NCI-H748 treated with DMSO at 0.1 percent for 48 hours (cell line): ENCODE measurements at regions not wholly inside any gene's neighbourhood (a gene's known extent, or its start where the extent isn't known, plus 50 kb on each side); places are given as distances from the start of the nearest gene placed in this dataset.

ENCODE experiments used
- DNase-seq: peaks from one replicate; lab custom pipeline; 2025; lab: John Stamatoyannopoulos, UW

GRCh38 chr18:76771192-76771799 is 51.1 kb upstream of the ZNF236 start:
- no peak for DNase-seq

GRCh38 chr18:76767954-76768353 is 54.4 kb upstream of the ZNF236 start:
- no peak for DNase-seq

- DNase-seq: no peak
Observed at GRCh38 chr18:76766429-76766828, 55.9 kb upstream of the ZNF236 start.

- DNase-seq: no peak
Observed at GRCh38 chr18:76765649-76766048, 56.7 kb upstream of the ZNF236 start.

- DNase-seq: no peak
Observed at GRCh38 chr18:76764291-76764901, 58.0 kb upstream of the ZNF236 start.

GRCh38 chr18:76759056-76759455 is 63.3 kb upstream of the ZNF236 start:
- no peak for DNase-seq

- no peak for DNase-seq
Observed at GRCh38 chr18:76757925-76758324, 64.4 kb upstream of the ZNF236 start.

- no peak for DNase-seq
Observed at GRCh38 chr18:76757335-76757734, 65.0 kb upstream of the ZNF236 start.

GRCh38 chr18:76756531-76757253 is 65.7 kb upstream of the ZNF236 start:
- DNase-seq: no peak

- DNase-seq: no peak
Observed at GRCh38 chr18:76754351-76754750, 68.0 kb upstream of the ZNF236 start.

GRCh38 chr18:76752400-76752799 is 70.0 kb upstream of the ZNF236 start:
- DNase-seq: no peak

GRCh38 chr18:76750917-76751890 is 71.2 kb upstream of the ZNF236 start:
- no peak for DNase-seq

GRCh38 chr18:76750269-76750668 is 72.1 kb upstream of the ZNF236 start:
- DNase-seq: no peak

- no peak for DNase-seq
Observed at GRCh38 chr18:76747676-76748075, 74.7 kb upstream of the ZNF236 start.

- DNase-seq: no peak
Observed at GRCh38 chr18:76741346-76741745, 81.0 kb upstream of the ZNF236 start.

- no peak for DNase-seq
Observed at GRCh38 chr18:76736309-76736708, 86.0 kb upstream of the ZNF236 start.

- no peak for DNase-seq
Observed at GRCh38 chr18:76730901-76731300, 91.5 kb upstream of the ZNF236 start.

- no peak for DNase-seq
Observed at GRCh38 chr18:76727589-76727988, 94.8 kb upstream of the ZNF236 start.

GRCh38 chr18:76725445-76725844 is 96.9 kb upstream of the ZNF236 start:
- no peak for DNase-seq

GRCh38 chr18:76722224-76723061 is 99.9 kb upstream of the ZNF236 start:
- DNase-seq: no peak
